Nephron progenitor cell (in vitro differentiated cells): ENCODE measurements at regions not wholly inside any gene's neighbourhood (a gene's known extent, or its start where the extent isn't known, plus 50 kb on each side); places are given as distances from the start of the nearest gene placed in this dataset.

Source experiments
- DNase-seq: peaks from one replicate; pipeline ENCODE4 v3.0.0; 2021
- H3K27ac Mint-ChIP-seq: 2 replicates; pipeline ENCODE4 v1.8.0; 2021; ENCODE audit warnings: mild to moderate bottlenecking, moderate library complexity, mixed read lengths
- H3K27me3 Mint-ChIP-seq: 2 replicates; pipeline ENCODE4 v1.8.0; 2021; ENCODE audit warnings: mild to moderate bottlenecking, low read depth, mixed read lengths; ENCODE audit not compliant: poor library complexity
- H3K36me3 Mint-ChIP-seq: 2 replicates; pipeline ENCODE4 v1.8.0; 2021; ENCODE audit warnings: low read depth, mixed read lengths
- H3K4me1 Mint-ChIP-seq: 2 replicates; pipeline ENCODE4 v1.8.0; 2021; ENCODE audit warnings: mixed read lengths
- H3K4me3 Mint-ChIP-seq: 2 replicates; pipeline ENCODE4 v1.8.0; 2021; ENCODE audit warnings: mild to moderate bottlenecking, moderate library complexity, mixed read lengths
- H3K9me3 Mint-ChIP-seq: 2 replicates; pipeline ENCODE4 v1.8.0; 2021; ENCODE audit warnings: mild to moderate bottlenecking, moderate library complexity, mixed read lengths
- CTCF ChIP-seq: fragments of 200-600 bp; sonication (generic); IDR thresholded peaks from 2 replicates; pipeline ENCODE4 v1.5.0; 2021; ENCODE audit warnings: antibody characterized with exemption

- peak overlapping the region; percentile 48 for H3K27ac Mint-ChIP-seq
- H3K36me3 Mint-ChIP-seq = no peaks in the 10 kb centered on the region
- no peak overlapping the region for H3K4me3 Mint-ChIP-seq
These were observed 81.6 kb downstream of the MYEOV start for GRCh38 chr11:69375316-69376154.

DNA sequence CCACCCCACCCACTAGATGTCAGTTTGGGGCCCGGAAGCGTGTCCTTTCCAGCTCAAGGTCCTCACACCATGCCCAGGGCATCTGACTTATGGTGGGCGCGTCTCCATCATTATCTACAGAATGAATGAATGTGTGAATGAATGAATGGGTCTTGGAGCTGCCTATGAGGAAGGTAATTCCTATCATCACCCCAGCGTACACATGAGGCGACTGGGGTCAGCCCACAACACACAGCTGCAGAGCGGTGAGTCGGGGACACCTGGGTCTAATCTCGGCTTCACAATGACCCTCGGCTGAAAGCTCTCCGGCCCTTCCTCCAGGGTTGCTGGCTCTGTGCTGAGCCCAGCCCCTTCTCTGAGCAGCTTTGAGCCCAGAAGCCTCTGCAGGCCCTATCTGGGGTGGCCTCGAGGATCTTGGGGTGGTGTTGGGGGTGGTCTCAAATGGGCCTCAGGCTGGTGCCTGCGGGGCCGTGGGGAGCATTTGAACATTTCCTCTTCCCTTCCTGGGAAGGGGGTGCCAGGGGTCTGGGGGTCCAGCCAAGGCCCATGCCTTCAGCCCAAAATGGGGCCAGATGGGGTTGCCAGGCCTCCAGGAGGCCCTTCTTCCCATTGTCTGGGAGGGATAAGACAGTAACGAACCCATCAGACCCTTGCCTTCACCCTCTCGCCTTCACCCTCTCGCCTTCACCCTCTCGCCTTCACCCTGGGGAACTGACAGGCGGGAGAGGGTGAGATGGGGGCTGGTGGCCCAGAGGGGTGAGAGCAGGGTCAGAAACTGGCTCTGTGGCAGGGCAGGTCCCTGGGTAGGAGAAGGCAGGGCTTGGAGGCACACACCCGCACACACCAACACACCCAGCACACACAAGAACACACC, 82.4 kb downstream of the MYEOV start:
- TF ChIP-seq CTCF = no peak
- H3K4me3 Mint-ChIP-seq = no peak overlapping the region
- H3K27ac Mint-ChIP-seq = no peak overlapping the region
- no peaks in the 10 kb centered on the region for H3K36me3 Mint-ChIP-seq
- no peaks in the 10 kb centered on the region for H3K9me3 Mint-ChIP-seq
- H3K4me1 Mint-ChIP-seq = peaks cover 11% of the 10 kb centered on the region
- DNase-seq = no peak
- peaks cover 24% of the 10 kb centered on the region for H3K27me3 Mint-ChIP-seq

More at GRCh38 chr11:69375316-69376154, 81.6 kb downstream of the MYEOV start:
- Mint-ChIP-seq H3K27me3 (peaks cover 26% of the 10 kb centered on the region), H3K9me3 (peaks cover 3% of the 10 kb centered on the region), H3K4me1 (peaks cover 10% of the 10 kb centered on the region)
- no peak for DNase-seq
- no peak for TF ChIP-seq CTCF

- Mint-ChIP-seq H3K4me1 (peaks cover 20% of the 10 kb centered on the region), H3K36me3 (no peaks in the 10 kb centered on the region), H3K27ac (peak overlapping the region; percentile 77), H3K27me3 (peaks cover 31% of the 10 kb centered on the region), H3K4me3 (no peak overlapping the region), H3K9me3 (no peaks in the 10 kb centered on the region)
- no peak for TF ChIP-seq CTCF
- no peak for DNase-seq
These were observed 83.3 kb downstream of the MYEOV start for GRCh38 chr11:69377029-69377952.

DNA sequence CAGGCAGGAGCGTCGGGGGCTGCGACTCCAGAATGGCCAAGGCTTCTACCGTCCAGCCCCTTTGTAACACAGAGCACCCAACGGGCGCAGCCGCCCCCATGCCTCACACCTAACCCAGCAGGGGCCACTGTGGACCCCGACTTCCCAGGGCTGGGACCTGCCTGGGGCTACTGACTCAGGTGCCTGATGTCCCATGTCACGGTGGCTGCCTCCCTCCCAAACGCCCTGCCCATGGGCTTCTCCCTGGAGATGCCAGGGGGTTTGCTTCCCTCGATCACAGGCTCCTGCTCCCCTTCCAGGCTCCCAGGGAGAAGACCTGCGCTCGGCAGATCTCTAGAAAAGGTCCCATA, 84.0 kb downstream of the MYEOV start:
- H3K4me1 Mint-ChIP-seq = peaks cover 21% of the 10 kb centered on the region
- H3K36me3 Mint-ChIP-seq = no peaks in the 10 kb centered on the region
- no peak for DNase-seq
- no peak overlapping the region for H3K4me3 Mint-ChIP-seq
- H3K27ac Mint-ChIP-seq = peak overlapping the region; percentile 77
- H3K27me3 Mint-ChIP-seq = peaks cover 25% of the 10 kb centered on the region
- no peaks in the 10 kb centered on the region for H3K9me3 Mint-ChIP-seq
- no peak for TF ChIP-seq CTCF

DNA sequence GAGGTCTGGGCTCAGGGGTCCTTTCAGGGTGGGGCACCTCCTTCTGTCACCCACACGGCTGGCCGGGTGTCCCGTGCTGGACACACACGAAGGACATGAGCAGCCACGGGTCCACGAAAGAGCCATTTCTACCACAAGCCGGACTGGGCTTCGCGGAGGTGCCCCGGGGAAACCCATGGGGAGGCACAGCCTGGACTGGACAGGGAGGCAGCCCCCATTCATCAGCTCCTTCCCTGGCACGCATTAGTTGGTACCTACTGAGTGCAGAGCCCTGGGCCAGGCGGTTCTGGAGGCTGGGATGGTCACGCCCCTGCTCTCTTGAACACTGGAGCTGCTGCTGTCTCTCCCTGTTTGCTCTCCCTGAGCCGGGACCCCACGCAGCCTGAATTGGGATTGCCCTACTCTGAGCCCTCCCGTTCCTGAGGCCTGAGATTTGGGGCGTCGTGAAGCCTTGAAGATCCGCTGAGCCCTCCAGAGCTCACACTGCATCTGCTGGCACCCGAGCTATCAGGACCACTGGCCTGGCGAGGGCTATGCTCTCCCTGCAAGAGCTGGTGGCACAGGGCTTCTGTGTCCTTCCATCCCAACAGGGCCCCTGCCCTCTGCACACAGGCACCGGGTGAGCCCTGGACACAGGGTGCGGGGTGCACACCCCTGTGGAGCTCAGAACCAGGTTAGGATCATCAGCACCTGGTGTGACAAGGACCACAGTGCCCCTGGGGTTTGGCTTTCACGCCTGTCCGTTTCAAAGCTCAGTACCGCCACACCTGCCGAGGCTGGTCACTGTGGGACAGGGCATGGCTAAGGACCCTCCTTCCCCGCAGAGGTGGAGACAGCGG, 84.6 kb downstream of the MYEOV start:
- Mint-ChIP-seq H3K27me3 (peaks cover 25% of the 10 kb centered on the region), H3K27ac (no peak overlapping the region), H3K36me3 (no peaks in the 10 kb centered on the region), H3K9me3 (no peaks in the 10 kb centered on the region), H3K4me1 (peaks cover 21% of the 10 kb centered on the region), H3K4me3 (no peak overlapping the region)
- no peak for TF ChIP-seq CTCF
- DNase-seq = no peak
